Erythroblast (primary cell): ENCODE measurements at regions not wholly inside any gene's neighbourhood (a gene's known extent, or its start where the extent isn't known, plus 50 kb on each side); places are given as distances from the start of the nearest gene placed in this dataset.

Source experiments
- GATA1 ChIP-seq: IDR thresholded peaks from 2 replicates; pipeline ENCODE4 v1.6.1; 2011; ENCODE audit warnings: low read depth, mild to moderate bottlenecking, control low read depth, low read length, moderate library complexity
- POLR2A ChIP-seq: IDR thresholded peaks from 2 replicates; pipeline ENCODE4 v1.6.1; 2011; ENCODE audit warnings: mild to moderate bottlenecking, low read length

- TF ChIP-seq POLR2A = no peak
- TF ChIP-seq GATA1 = no peak
These were observed 99.1 kb downstream of the TMSB4Y start for GRCh38 chrY:13802828-13803227.
